AG09309 (cell line): ENCODE measurements at regions not wholly inside any gene's neighbourhood (a gene's known extent, or its start where the extent isn't known, plus 50 kb on each side); places are given as distances from the start of the nearest gene placed in this dataset.

Experiments used
- DNase-seq: peaks from one replicate; pipeline ENCODE4 v3.0.0-alpha.2; 2010; ENCODE audit warnings: low read depth
- H3K4me3 ChIP-seq: 2 replicates; pipeline ENCODE4 v1.5.1; 2011; ENCODE audit warnings: mild to moderate bottlenecking, low read depth, low read length, moderate library complexity; ENCODE audit not compliant: control insufficient read depth
- CTCF ChIP-seq: IDR thresholded peaks from 2 replicates; pipeline ENCODE4 v1.5.1; 2011; ENCODE audit warnings: mild to moderate bottlenecking, low read depth, low read length, inconsistent platforms; ENCODE audit not compliant: insufficient read depth, control insufficient read depth; ENCODE audit errors: missing control alignments

GRCh38 chr5:58200451-58200850 is 259.4 kb downstream of the PLK2 start:
- no peak for DNase-seq
- H3K4me3 ChIP-seq = no peak overlapping the region
- no peak for TF ChIP-seq CTCF

- TF ChIP-seq CTCF = no peak
Measured at GRCh38 chr5:58199087-58199486, 260.8 kb downstream of the PLK2 start.

GRCh38 chr5:58198330-58198729 is 261.6 kb downstream of the PLK2 start:
- no peak overlapping the region for H3K4me3 ChIP-seq
- TF ChIP-seq CTCF = no peak
- no peak for DNase-seq

More at GRCh38 chr5:58199087-58199486, 260.8 kb downstream of the PLK2 start:
- no peak overlapping the region for H3K4me3 ChIP-seq
- no peak for DNase-seq

- TF ChIP-seq CTCF = no peak
- DNase-seq = no peak
- no peak overlapping the region for H3K4me3 ChIP-seq
Measured at GRCh38 chr5:58197875-58198274, 262.0 kb downstream of the PLK2 start.

GRCh38 chr5:58191443-58191842 is 268.4 kb downstream of the PLK2 start:
- TF ChIP-seq CTCF = no peak
- DNase-seq = no peak
- no peak overlapping the region for H3K4me3 ChIP-seq

GRCh38 chr5:58188262-58188651 is 271.6 kb downstream of the PLK2 start:
- peak; percentile 60 for DNase-seq
- no peak overlapping the region for H3K4me3 ChIP-seq
- peak; percentile 22 for TF ChIP-seq CTCF
